ENCODE measurements at regions not wholly inside any gene's neighbourhood (a gene's known extent, or its start where the extent isn't known, plus 50 kb on each side); places are given as distances from the start of the nearest gene placed in this dataset.

DNA sequence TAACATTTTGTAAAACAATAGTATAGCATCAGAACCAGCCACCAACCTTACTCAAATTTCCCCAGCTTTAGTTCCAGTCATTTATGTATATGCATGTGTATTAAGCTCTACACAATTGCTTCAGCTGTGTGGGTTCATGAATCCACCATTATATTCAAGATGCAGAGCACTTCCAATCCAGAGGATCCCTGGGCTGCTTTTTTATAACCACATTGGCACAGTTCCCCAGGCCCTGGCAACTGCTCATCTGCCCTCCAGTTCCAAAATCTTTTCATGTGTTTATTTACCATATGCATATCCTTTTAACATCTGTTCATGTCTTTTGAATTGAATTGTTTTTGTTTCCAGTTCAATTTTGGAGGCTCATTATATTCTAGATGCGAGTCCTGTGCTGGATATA, 482.9 kb upstream of the HS6ST1 start:
- H3K9me3 ChIP-seq (ENCODE audit: control insufficient read depth in 4 of 4, low read length in 3 of 4): no peaks in the 10 kb centered on the region
- TF ChIP-seq, protein P1, sequence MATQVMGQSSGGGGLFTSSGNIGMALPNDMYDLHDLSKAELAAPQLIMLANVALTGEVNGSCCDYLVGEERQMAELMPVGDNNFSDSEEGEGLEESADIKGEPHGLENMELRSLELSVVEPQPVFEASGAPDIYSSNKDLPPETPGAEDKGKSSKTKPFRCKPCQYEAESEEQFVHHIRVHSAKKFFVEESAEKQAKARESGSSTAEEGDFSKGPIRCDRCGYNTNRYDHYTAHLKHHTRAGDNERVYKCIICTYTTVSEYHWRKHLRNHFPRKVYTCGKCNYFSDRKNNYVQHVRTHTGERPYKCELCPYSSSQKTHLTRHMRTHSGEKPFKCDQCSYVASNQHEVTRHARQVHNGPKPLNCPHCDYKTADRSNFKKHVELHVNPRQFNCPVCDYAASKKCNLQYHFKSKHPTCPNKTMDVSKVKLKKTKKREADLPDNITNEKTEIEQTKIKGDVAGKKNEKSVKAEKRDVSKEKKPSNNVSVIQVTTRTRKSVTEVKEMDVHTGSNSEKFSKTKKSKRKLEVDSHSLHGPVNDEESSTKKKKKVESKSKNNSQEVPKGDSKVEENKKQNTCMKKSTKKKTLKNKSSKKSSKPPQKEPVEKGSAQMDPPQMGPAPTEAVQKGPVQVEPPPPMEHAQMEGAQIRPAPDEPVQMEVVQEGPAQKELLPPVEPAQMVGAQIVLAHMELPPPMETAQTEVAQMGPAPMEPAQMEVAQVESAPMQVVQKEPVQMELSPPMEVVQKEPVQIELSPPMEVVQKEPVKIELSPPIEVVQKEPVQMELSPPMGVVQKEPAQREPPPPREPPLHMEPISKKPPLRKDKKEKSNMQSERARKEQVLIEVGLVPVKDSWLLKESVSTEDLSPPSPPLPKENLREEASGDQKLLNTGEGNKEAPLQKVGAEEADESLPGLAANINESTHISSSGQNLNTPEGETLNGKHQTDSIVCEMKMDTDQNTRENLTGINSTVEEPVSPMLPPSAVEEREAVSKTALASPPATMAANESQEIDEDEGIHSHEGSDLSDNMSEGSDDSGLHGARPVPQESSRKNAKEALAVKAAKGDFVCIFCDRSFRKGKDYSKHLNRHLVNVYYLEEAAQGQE (IDR thresholded peaks at IDR 0.05): no peak
- no peak for TF ChIP-seq FOXA2 (IDR thresholded peaks at IDR 0.05)
- no peak for TF ChIP-seq HNF4G (IDR thresholded peaks at IDR 0.05)
- TF ChIP-seq YY1 (IDR thresholded peaks at IDR 0.05): no peak

DNA sequence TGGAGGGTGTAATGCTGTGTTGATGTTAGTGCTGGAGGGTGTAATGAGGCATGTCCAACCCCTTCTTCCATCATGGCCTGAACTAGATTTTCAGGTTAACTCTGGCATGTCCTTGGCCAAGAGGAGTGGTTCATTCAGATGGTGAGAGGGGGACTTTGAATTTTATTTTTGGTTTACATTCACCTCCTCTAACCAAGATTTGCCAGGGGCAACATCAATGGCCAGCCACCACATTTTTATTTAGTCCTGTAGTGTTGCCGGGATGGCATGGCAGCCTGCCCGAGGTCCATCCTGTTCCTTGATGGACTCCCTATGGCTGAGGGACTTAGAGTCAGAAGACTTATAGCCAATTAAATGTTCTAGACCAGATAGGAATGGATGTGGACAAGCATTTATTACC, 484.6 kb upstream of the HS6ST1 start:
- WGBS: 92% methylated on average over 2 of the region's 2 CpGs
- no peak for DNase-seq (ENCODE audit: low spot score)
- Histone ChIP-seq H3K9me3 (ENCODE audit: control insufficient read depth in 4 of 4, low read length in 3 of 4) (no peaks in the 10 kb centered on the region), H3K36me3 (ENCODE audit: control insufficient read depth in 4 of 4, insufficient read depth in 3 of 4, low read depth in 1 of 4, low read length in 3 of 4) (no peaks in the 10 kb centered on the region), H3K4me1 (ENCODE audit: control insufficient read depth in 4 of 4, insufficient read depth in 4 of 4, low read length in 3 of 4) (no peaks in the 10 kb centered on the region), H3K4me3 (ENCODE audit: low read depth in 1 of 3, low read length in 3 of 3) (no peak overlapping the region), H3K27me3 (ENCODE audit: control insufficient read depth in 4 of 4, insufficient read depth in 4 of 4, low read length in 3 of 4) (no peaks in the 10 kb centered on the region), H3K9ac (ENCODE audit: low read depth in 1 of 2, low read length in 2 of 2) (no peak overlapping the region), H3K27ac (ENCODE audit: low read depth in 1 of 2, low read length in 2 of 2) (no peak overlapping the region)
- TF ChIP-seq JUND (IDR thresholded peaks at IDR 0.05) (no peak), NR2F2 (IDR thresholded peaks at IDR 0.05) (no peak), FOXA1 (IDR thresholded peaks at IDR 0.05) (no peak), FOXA2 (IDR thresholded peaks at IDR 0.05) (no peak), HNF4A (conservative IDR thresholded peaks at IDR 0.05) (no peak), EGR1 (IDR thresholded peaks at IDR 0.05; ENCODE audit: low read depth in 2 of 2) (no peak), YY1 (IDR thresholded peaks at IDR 0.05) (no peak), SP1 (IDR thresholded peaks at IDR 0.05) (no peak), RXRA (IDR thresholded peaks at IDR 0.05) (no peak), TAF1 (conservative IDR thresholded peaks at IDR 0.05) (no peak), GABPA (IDR thresholded peaks at IDR 0.05 in 1 of 2, conservative IDR thresholded peaks at IDR 0.05 in 1 of 2) (no peak), HNF4G (IDR thresholded peaks at IDR 0.05) (no peak)
- TF ChIP-seq, protein P2, sequence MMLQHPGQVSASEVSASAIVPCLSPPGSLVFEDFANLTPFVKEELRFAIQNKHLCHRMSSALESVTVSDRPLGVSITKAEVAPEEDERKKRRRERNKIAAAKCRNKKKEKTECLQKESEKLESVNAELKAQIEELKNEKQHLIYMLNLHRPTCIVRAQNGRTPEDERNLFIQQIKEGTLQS (IDR thresholded peaks at IDR 0.05): no peak
- TF ChIP-seq, protein P3, sequence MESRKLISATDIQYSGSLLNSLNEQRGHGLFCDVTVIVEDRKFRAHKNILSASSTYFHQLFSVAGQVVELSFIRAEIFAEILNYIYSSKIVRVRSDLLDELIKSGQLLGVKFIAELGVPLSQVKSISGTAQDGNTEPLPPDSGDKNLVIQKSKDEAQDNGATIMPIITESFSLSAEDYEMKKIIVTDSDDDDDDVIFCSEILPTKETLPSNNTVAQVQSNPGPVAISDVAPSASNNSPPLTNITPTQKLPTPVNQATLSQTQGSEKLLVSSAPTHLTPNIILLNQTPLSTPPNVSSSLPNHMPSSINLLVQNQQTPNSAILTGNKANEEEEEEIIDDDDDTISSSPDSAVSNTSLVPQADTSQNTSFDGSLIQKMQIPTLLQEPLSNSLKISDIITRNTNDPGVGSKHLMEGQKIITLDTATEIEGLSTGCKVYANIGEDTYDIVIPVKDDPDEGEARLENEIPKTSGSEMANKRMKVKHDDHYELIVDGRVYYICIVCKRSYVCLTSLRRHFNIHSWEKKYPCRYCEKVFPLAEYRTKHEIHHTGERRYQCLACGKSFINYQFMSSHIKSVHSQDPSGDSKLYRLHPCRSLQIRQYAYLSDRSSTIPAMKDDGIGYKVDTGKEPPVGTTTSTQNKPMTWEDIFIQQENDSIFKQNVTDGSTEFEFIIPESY (IDR thresholded peaks at IDR 0.05): no peak
- TF ChIP-seq, protein P4, sequence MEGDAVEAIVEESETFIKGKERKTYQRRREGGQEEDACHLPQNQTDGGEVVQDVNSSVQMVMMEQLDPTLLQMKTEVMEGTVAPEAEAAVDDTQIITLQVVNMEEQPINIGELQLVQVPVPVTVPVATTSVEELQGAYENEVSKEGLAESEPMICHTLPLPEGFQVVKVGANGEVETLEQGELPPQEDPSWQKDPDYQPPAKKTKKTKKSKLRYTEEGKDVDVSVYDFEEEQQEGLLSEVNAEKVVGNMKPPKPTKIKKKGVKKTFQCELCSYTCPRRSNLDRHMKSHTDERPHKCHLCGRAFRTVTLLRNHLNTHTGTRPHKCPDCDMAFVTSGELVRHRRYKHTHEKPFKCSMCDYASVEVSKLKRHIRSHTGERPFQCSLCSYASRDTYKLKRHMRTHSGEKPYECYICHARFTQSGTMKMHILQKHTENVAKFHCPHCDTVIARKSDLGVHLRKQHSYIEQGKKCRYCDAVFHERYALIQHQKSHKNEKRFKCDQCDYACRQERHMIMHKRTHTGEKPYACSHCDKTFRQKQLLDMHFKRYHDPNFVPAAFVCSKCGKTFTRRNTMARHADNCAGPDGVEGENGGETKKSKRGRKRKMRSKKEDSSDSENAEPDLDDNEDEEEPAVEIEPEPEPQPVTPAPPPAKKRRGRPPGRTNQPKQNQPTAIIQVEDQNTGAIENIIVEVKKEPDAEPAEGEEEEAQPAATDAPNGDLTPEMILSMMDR (IDR thresholded peaks at IDR 0.05; ENCODE audit: low read depth, low read length, missing input control): no peak
- TF ChIP-seq, protein P5, sequence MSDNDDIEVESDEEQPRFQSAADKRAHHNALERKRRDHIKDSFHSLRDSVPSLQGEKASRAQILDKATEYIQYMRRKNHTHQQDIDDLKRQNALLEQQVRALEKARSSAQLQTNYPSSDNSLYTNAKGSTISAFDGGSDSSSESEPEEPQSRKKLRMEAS (IDR thresholded peaks at IDR 0.05): no peak
- TF ChIP-seq, protein P1 (IDR thresholded peaks at IDR 0.05): no peak

More for the DNA sequence above, 482.9 kb upstream of the HS6ST1 start:
- no peak overlapping the region for H3K4me3 ChIP-seq (ENCODE audit: low read depth in 1 of 3, low read length in 3 of 3)
- WGBS: 74% methylated on average over 1 of the region's 1 CpG
- no peak overlapping the region for H3K27ac ChIP-seq (ENCODE audit: low read depth in 1 of 2, low read length in 2 of 2)
- no peaks in the 10 kb centered on the region for H3K4me1 ChIP-seq (ENCODE audit: control insufficient read depth in 4 of 4, insufficient read depth in 4 of 4, low read length in 3 of 4)
- H3K27me3 ChIP-seq (ENCODE audit: control insufficient read depth in 4 of 4, insufficient read depth in 4 of 4, low read length in 3 of 4): no peaks in the 10 kb centered on the region
- H3K9ac ChIP-seq (ENCODE audit: low read depth in 1 of 2, low read length in 2 of 2): no peak overlapping the region
- DNase-seq (ENCODE audit: low spot score): no peak
- no peaks in the 10 kb centered on the region for H3K36me3 ChIP-seq (ENCODE audit: control insufficient read depth in 4 of 4, insufficient read depth in 3 of 4, low read depth in 1 of 4, low read length in 3 of 4)

Measured in liver (tissue), 8 donors.